HEK293 (cell line): ENCODE measurements at regions not wholly inside any gene's neighbourhood (a gene's known extent, or its start where the extent isn't known, plus 50 kb on each side); places are given as distances from the start of the nearest gene placed in this dataset.

Experiments
- CTCF ChIA-PET: fragments of 350-600 bp; formaldehyde crosslinking; extraction: SDS; loops from one replicate; lab custom pipeline; 2021; ENCODE audit warnings: antibody characterized with exemption; lab: Yijun Ruan, JAX
- POLR2A ChIA-PET: fragments of 300-600 bp; formaldehyde crosslinking; extraction: SDS; loops from one replicate; lab custom pipeline; 2020; ENCODE audit warnings: antibody characterized with exemption, inconsistent platforms; lab: Yijun Ruan, JAX
- H3K27ac ChIP-seq: fragments of 200-500 bp; sonication (Bioruptor generic); 2 replicates; pipeline ENCODE4 v1.5.1; 2014; ENCODE audit warnings: low read depth, low read length, control low read depth, inconsistent platforms; ENCODE audit errors: extremely low read depth
- H3K36me3 ChIP-seq, 2 experiments: fragments of 200-500 bp in 1 of 2; sonication (Bioruptor generic) in 1 of 2; 1 replicate in 1 of 2; 2 replicates in 1 of 2; pipeline ENCODE4 v1.5.1; 2014 to 2017; ENCODE audit warnings: inconsistent platforms in 2 of 2, low read length in 2 of 2; ENCODE audit not compliant: control insufficient read depth in 2 of 2, insufficient read depth in 1 of 2
- H3K4me1 ChIP-seq: fragments of 200-500 bp; sonication (Bioruptor generic); 2 replicates; pipeline ENCODE4 v1.5.1; 2014; ENCODE audit warnings: mild to moderate bottlenecking, low read length, inconsistent platforms; ENCODE audit not compliant: control insufficient read depth, insufficient read depth
- H3K4me3 ChIP-seq: 2 replicates; pipeline ENCODE4 v1.5.1; 2011; ENCODE audit warnings: low read depth, mild to moderate bottlenecking, control low read depth, low read length, moderate library complexity
- H3K9me3 ChIP-seq: fragments of 200-500 bp; sonication (Bioruptor generic); 2 replicates; pipeline ENCODE4 v1.5.1; 2014; ENCODE audit warnings: low read depth, low read length, inconsistent platforms; ENCODE audit not compliant: control insufficient read depth, insufficient read depth
- ATF2 ChIP-seq: fragments of 450-650 bp; formaldehyde crosslinking; IDR thresholded peaks from 2 replicates; pipeline ENCODE4 v1.5.1; 2016; ENCODE audit warnings: missing biosample characterization, missing genetic modification characterization, low read depth
- GLIS2 ChIP-seq: fragments of 450-650 bp; formaldehyde crosslinking; IDR thresholded peaks from 2 replicates; pipeline ENCODE4 v1.5.1; 2016; ENCODE audit warnings: missing biosample characterization, missing genetic modification characterization
- REST ChIP-seq: fragments of 450-650 bp; formaldehyde crosslinking; IDR thresholded peaks from 2 replicates; pipeline ENCODE4 v1.5.1; 2016; ENCODE audit warnings: missing biosample characterization, missing genetic modification characterization
- ZBTB48 ChIP-seq: fragments of 450-650 bp; formaldehyde crosslinking; IDR thresholded peaks from 2 replicates; pipeline ENCODE4 v1.5.1; 2016; ENCODE audit warnings: missing biosample characterization, missing genetic modification characterization
- ZBTB6 ChIP-seq: fragments of 450-650 bp; formaldehyde crosslinking; IDR thresholded peaks from 2 replicates; pipeline ENCODE4 v1.5.1; 2017; ENCODE audit warnings: missing biosample characterization, missing genetic modification characterization
- ZFP41 ChIP-seq: fragments of 450-650 bp; formaldehyde crosslinking; IDR thresholded peaks from 2 replicates; pipeline ENCODE4 v1.5.1; 2016; ENCODE audit warnings: missing biosample characterization, missing genetic modification characterization, borderline replicate concordance
- ZNF146 ChIP-seq: fragments of 450-650 bp; formaldehyde crosslinking; IDR thresholded peaks from 2 replicates; pipeline ENCODE4 v1.5.1; 2016; ENCODE audit warnings: missing biosample characterization, missing genetic modification characterization
- ZNF362 ChIP-seq: fragments of 450-650 bp; formaldehyde crosslinking; IDR thresholded peaks from 2 replicates; pipeline ENCODE4 v1.5.1; 2016; ENCODE audit warnings: missing biosample characterization, missing genetic modification characterization
- ZNF366 ChIP-seq: fragments of 450-650 bp; formaldehyde crosslinking; conservative IDR thresholded peaks from 2 replicates; pipeline ENCODE4 v1.5.1; 2016; ENCODE audit warnings: missing biosample characterization, missing genetic modification characterization
- ZNF404 ChIP-seq: fragments of 450-650 bp; formaldehyde crosslinking; IDR thresholded peaks from 2 replicates; pipeline ENCODE4 v1.5.1; 2017; ENCODE audit warnings: missing biosample characterization, missing genetic modification characterization
- ZNF433 ChIP-seq: fragments of 450-650 bp; formaldehyde crosslinking; IDR thresholded peaks from 2 replicates; pipeline ENCODE4 v1.5.1; 2016; ENCODE audit warnings: missing biosample characterization, missing genetic modification characterization, low read depth
- ZNF473 ChIP-seq: fragments of 450-650 bp; formaldehyde crosslinking; IDR thresholded peaks from 2 replicates; pipeline ENCODE4 v1.5.1; 2017; ENCODE audit warnings: missing biosample characterization, missing genetic modification characterization
- ZNF585B ChIP-seq: fragments of 450-650 bp; formaldehyde crosslinking; IDR thresholded peaks from 2 replicates; pipeline ENCODE4 v1.5.1; 2016; ENCODE audit warnings: missing biosample characterization, missing genetic modification characterization
- ZNF600 ChIP-seq: fragments of 450-650 bp; formaldehyde crosslinking; IDR thresholded peaks from 2 replicates; pipeline ENCODE4 v1.5.1; 2016; ENCODE audit warnings: missing biosample characterization, missing genetic modification characterization
- ZNF629 ChIP-seq: fragments of 450-650 bp; formaldehyde crosslinking; IDR thresholded peaks from 2 replicates; pipeline ENCODE4 v1.5.1; 2017; ENCODE audit warnings: missing biosample characterization, missing genetic modification characterization
- ZNF701 ChIP-seq: fragments of 450-650 bp; formaldehyde crosslinking; IDR thresholded peaks from 2 replicates; pipeline ENCODE4 v1.5.1; 2016; ENCODE audit warnings: missing biosample characterization, missing genetic modification characterization
- ZNF747 ChIP-seq: fragments of 450-650 bp; formaldehyde crosslinking; IDR thresholded peaks from 2 replicates; pipeline ENCODE4 v1.5.1; 2016; ENCODE audit warnings: missing biosample characterization, missing genetic modification characterization
- ZNF776 ChIP-seq: fragments of 450-650 bp; formaldehyde crosslinking; IDR thresholded peaks from 2 replicates; pipeline ENCODE4 v1.5.0; 2017; ENCODE audit warnings: missing biosample characterization, missing genetic modification characterization, borderline replicate concordance
- ZNF777 ChIP-seq: fragments of 450-650 bp; formaldehyde crosslinking; IDR thresholded peaks from 2 replicates; pipeline ENCODE4 v1.5.1; 2017; ENCODE audit warnings: missing biosample characterization, missing genetic modification characterization, borderline replicate concordance
- ZXDB ChIP-seq: fragments of 450-650 bp; formaldehyde crosslinking; IDR thresholded peaks from 2 replicates; pipeline ENCODE4 v1.5.1; 2016; ENCODE audit warnings: missing biosample characterization, missing genetic modification characterization

DNA sequence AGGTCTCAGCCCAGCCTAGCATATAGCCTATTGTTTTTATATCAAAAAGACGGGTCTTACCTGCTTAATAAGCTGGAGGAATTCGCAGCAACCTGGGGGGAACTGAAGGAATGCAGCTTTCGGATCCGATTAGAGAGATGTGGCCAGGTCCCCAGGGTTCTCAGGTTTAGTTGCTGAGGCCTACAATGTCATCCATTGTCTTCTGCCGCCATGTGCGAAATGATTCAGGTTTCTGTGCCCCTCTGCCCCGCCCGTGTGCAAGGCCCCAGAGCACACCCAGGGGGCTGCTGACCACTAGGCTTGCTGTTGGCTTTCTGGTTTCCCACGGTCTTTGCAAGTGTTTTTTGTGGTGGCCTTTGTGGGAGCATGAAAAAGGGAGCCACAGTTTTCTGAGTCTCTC is 154.5 kb upstream of the TBX3 start:
- CTCF ChIA-PET: no interaction called here
- POLR2A ChIA-PET: no interaction called here
- no peak overlapping the region for H3K27ac ChIP-seq
- no peak overlapping the region for H3K4me3 ChIP-seq
- H3K9me3 ChIP-seq: no peaks in the 10 kb centered on the region
- TF ChIP-seq ZFP41 (no peak), ZNF433 (tag by site-specific recombination) (no peak), ZBTB6 (tag by site-specific recombination) (no peak), ZNF747 (tag by site-specific recombination) (no peak), ZNF585B (tag by site-specific recombination) (no peak), ZNF473 (tag by site-specific recombination) (no peak), ZNF404 (tag by site-specific recombination) (no peak), ZNF146 (tag by site-specific recombination) (no peak), ZNF629 (no peak), GLIS2 (tag by site-specific recombination) (no peak)
- no peaks in the 10 kb centered on the region for H3K36me3 ChIP-seq
- H3K4me1 ChIP-seq: no peaks in the 10 kb centered on the region

GRCh38 chr12:114836609-114837008 is 152.6 kb upstream of the TBX3 start:
- TF ChIP-seq ZXDB (tag by site-specific recombination) (no peak), ZNF362 (tag by site-specific recombination) (no peak), ZNF777 (tag by site-specific recombination) (no peak), ZNF366 (tag by site-specific recombination) (no peak), ZBTB48 (no peak), ZNF776 (tag by site-specific recombination) (no peak), ATF2 (tag by site-specific recombination) (peak; percentile 60; the same call in 1 of the 2 replicates)
- Histone ChIP-seq H3K4me3 (no peak overlapping the region), H3K9me3 (no peaks in the 10 kb centered on the region), H3K36me3 (no peaks in the 10 kb centered on the region), H3K4me1 (no peaks in the 10 kb centered on the region), H3K27ac (no peak overlapping the region)
- ChIA-PET POLR2A (no interaction called here), CTCF (interaction anchor here (0.6 kb wide), 1 partner anchor 212 kb away, joined by 4 read pairs; no protein-coding TSS in a partner anchor)

DNA sequence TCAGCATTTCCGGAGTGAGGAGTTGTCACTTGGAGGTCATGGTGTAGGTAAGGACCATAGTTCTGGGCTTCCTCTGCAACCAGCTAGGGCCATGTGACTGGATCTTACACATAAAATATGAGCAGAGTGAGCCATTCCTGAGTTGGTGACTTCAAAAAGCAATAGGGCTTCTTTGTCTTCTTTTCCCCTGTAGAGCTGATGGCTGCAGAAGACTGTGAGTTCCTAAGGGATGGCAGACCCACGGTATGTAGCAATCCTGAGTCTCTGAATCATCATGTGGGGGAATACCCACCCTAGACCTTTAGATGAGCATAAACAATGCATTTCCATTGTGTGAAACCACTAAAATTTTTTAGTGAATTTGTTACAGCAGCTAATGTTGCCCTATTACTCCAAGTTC is 151.1 kb upstream of the TBX3 start:
- Histone ChIP-seq H3K4me1 (no peaks in the 10 kb centered on the region), H3K9me3 (no peaks in the 10 kb centered on the region), H3K27ac (no peak overlapping the region), H3K4me3 (no peak overlapping the region), H3K36me3 (no peaks in the 10 kb centered on the region)
- POLR2A ChIA-PET: no interaction called here
- no peak for TF ChIP-seq ZNF701 (tag by site-specific recombination)
- TF ChIP-seq REST: no peak
- TF ChIP-seq ZNF600 (tag by site-specific recombination): no peak
- CTCF ChIA-PET: no interaction called here
